Vagina (tissue), 2 donors: ENCODE measurements at regions not wholly inside any gene's neighbourhood (a gene's known extent, or its start where the extent isn't known, plus 50 kb on each side); places are given as distances from the start of the nearest gene placed in this dataset.

Experiments
- DNase-seq, 2 donors: peaks; one replicate each; pipeline ENCODE4 v3.0.0-alpha.2; 2017; ENCODE audit errors: extremely low spot score in 2 of 2
- H3K27ac ChIP-seq: fragments of 200-600 bp; sonication (generic); one replicate; pipeline ENCODE4 v1.5.1; 2019
- H3K27me3 ChIP-seq: fragments of 200-600 bp; sonication (generic); one replicate; pipeline ENCODE4 v1.5.1; 2019
- H3K36me3 ChIP-seq, 2 donors: fragments of 200-600 bp; sonication (generic); one replicate each; pipeline ENCODE4 v1.5.1; 2017 to 2019
- H3K4me1 ChIP-seq: fragments of 200-600 bp; sonication (generic); one replicate; pipeline ENCODE4 v1.5.1; 2019
- H3K4me3 ChIP-seq, 2 donors: fragments of 200-600 bp; sonication (generic); 1 replicate in 1 of 2; 2 replicates in 1 of 2; pipeline ENCODE4 v1.5.1; 2016 to 2019
- H3K9me3 ChIP-seq: fragments of 200-600 bp; sonication (generic); one replicate; pipeline ENCODE4 v1.5.1; 2019
- POLR2A ChIP-seq, 2 donors: fragments of 450-650 bp; IDR thresholded peaks; one replicate each; pipeline ENCODE4 v1.6.1; 2017; ENCODE audit warnings: antibody characterized with exemption in 2 of 2, mild to moderate bottlenecking in 2 of 2, moderate library complexity in 2 of 2
- POLR2AphosphoS5 ChIP-seq, 2 donors: sonication (generic); formaldehyde crosslinking; IDR thresholded peaks; one replicate each; pipeline ENCODE4 v1.9.0; 2017; ENCODE audit warnings: antibody characterized with exemption in 2 of 2, mild to moderate bottlenecking in 2 of 2, low read depth in 1 of 2; ENCODE audit not compliant: insufficient read depth in 1 of 2
- intact Hi-C: fragments of 100-400 bp; cut with DNase I; formaldehyde crosslinking; loops from one replicate; pipeline ENCODE4 v1.15.1; 2023
- TF ChIP-seq, protein P1 (sequence below), 3 experiments: fragments of 450-650 bp in 2 of 3; fragments of 200-600 bp in 1 of 3; sonication (generic) in 1 of 3; IDR thresholded peaks; one replicate each; pipeline ENCODE4 v1.5.1; 2017 to 2019; ENCODE audit warnings: antibody characterized with exemption in 3 of 3, mild to moderate bottlenecking in 2 of 3, moderate library complexity in 2 of 3

DNA sequence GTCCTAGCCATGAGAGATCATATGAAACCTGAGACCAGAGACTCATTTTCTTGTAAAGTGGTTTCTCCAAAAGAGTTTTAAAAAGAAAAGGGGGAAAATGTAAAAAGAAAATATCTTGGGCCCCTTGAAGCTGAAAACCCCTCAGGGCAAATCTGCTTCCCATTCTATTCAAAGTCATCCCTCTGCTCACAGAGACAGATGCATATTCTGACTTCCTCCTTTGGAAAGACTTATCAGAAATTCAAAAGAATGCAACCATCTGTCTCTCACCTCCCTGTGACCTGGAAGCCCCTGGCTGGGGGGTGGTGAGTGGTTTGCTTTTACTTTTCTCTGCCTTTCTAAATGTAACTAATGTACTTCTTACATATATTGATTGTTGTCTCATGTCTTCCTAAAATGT is 1154.8 kb downstream of the NSUN3 start:
- no peaks in the 10 kb centered on the region for H3K9me3 ChIP-seq
- no peaks in the 10 kb centered on the region for H3K27me3 ChIP-seq
- intact Hi-C loops: no loop called here
- no peaks in the 10 kb centered on the region for H3K4me1 ChIP-seq
- H3K36me3 ChIP-seq: no peaks in the 10 kb centered on the region
- H3K27ac ChIP-seq: no peak overlapping the region
- no peak overlapping the region for H3K4me3 ChIP-seq
- TF ChIP-seq POLR2A (IDR thresholded peaks at IDR 0.05) (no peak), POLR2AphosphoS5 (IDR thresholded peaks at IDR 0.05; ENCODE audit: insufficient read depth in 1 of 2, low read depth in 1 of 2) (no peak)
- TF ChIP-seq, protein P1, sequence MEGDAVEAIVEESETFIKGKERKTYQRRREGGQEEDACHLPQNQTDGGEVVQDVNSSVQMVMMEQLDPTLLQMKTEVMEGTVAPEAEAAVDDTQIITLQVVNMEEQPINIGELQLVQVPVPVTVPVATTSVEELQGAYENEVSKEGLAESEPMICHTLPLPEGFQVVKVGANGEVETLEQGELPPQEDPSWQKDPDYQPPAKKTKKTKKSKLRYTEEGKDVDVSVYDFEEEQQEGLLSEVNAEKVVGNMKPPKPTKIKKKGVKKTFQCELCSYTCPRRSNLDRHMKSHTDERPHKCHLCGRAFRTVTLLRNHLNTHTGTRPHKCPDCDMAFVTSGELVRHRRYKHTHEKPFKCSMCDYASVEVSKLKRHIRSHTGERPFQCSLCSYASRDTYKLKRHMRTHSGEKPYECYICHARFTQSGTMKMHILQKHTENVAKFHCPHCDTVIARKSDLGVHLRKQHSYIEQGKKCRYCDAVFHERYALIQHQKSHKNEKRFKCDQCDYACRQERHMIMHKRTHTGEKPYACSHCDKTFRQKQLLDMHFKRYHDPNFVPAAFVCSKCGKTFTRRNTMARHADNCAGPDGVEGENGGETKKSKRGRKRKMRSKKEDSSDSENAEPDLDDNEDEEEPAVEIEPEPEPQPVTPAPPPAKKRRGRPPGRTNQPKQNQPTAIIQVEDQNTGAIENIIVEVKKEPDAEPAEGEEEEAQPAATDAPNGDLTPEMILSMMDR (IDR thresholded peaks at IDR 0.05): no peak
- no peak for DNase-seq

DNA sequence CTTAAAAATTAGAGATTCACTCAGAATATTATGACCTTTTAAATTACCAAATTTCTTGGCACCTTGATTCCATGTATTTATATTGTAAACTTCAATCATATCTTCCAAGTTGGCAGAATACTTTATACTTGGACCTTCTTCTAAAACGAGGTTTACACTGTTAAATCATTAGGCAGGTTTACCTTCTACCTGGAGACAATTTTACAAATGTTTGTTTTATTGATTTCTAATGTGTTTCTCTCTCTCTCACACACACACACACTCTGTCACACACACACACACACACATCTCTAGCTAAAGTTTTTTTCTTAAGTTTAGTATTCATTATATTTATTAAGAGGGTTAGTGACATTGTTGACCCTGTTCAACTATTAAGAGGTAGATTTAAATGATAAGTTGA is 1155.6 kb downstream of the NSUN3 start:
- H3K36me3 ChIP-seq: no peaks in the 10 kb centered on the region
- intact Hi-C loops: no loop called here
- TF ChIP-seq, protein P1 (IDR thresholded peaks at IDR 0.05): no peak
- no peak for TF ChIP-seq POLR2AphosphoS5 (IDR thresholded peaks at IDR 0.05; ENCODE audit: insufficient read depth in 1 of 2, low read depth in 1 of 2)
- TF ChIP-seq POLR2A (IDR thresholded peaks at IDR 0.05): no peak

DNA sequence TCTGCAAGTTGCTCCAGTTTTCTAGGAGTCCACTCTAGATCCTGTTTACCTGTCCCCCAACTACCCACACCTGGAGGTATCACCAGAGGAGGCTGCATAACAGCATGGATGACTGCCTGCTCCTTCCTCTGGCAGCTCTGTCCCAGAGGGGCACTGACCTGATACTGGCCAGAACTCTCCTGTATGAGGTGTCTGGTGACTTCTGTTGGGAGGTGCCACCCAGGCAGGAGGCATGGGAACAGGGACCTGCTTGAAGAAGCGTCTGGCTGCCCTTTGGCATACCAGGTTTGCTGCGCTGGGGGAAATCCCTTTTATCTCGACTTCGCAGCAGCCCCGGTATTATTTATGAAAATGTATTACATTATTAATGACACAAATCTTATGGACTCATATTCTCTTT is 1163.6 kb downstream of the NSUN3 start:
- no peaks in the 10 kb centered on the region for H3K4me1 ChIP-seq
- no peaks in the 10 kb centered on the region for H3K36me3 ChIP-seq
- H3K27me3 ChIP-seq: no peaks in the 10 kb centered on the region
- DNase-seq: no peak
- no peaks in the 10 kb centered on the region for H3K9me3 ChIP-seq
- intact Hi-C loops: no loop called here
- no peak overlapping the region for H3K27ac ChIP-seq
- no peak overlapping the region for H3K4me3 ChIP-seq
- TF ChIP-seq POLR2A (IDR thresholded peaks at IDR 0.05) (no peak), POLR2AphosphoS5 (IDR thresholded peaks at IDR 0.05; ENCODE audit: insufficient read depth in 1 of 2, low read depth in 1 of 2) (no peak)
- TF ChIP-seq, protein P1 (IDR thresholded peaks at IDR 0.05): no peak

More for the DNA sequence above, 1155.6 kb downstream of the NSUN3 start:
- Histone ChIP-seq H3K4me1 (no peaks in the 10 kb centered on the region), H3K9me3 (no peaks in the 10 kb centered on the region), H3K27me3 (no peaks in the 10 kb centered on the region), H3K4me3 (no peak overlapping the region), H3K27ac (no peak overlapping the region)
- DNase-seq: no peak

DNA sequence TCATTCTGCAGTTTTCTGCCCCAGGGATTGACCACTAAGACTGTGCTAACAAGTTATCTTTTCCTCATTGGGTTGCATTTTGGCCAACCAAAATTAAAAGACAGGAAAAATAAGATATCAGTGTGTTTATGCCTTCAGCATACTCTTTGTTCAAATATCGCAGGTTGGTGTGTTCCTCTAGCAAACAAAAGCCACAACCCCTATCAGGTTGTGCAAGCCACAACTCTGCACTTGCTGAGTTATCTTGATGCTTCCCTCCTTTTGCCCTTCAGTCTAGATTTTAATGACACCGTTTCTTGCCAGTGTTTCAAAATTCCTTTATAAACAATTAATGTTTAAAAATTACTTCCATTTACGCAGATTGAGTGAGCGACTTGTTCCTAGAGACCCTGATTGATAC is 1164.2 kb downstream of the NSUN3 start:
- H3K4me3 ChIP-seq: no peak overlapping the region
- no peaks in the 10 kb centered on the region for H3K36me3 ChIP-seq
- no peaks in the 10 kb centered on the region for H3K4me1 ChIP-seq
- intact Hi-C loops: no loop called here
- no peaks in the 10 kb centered on the region for H3K27me3 ChIP-seq
- no peak overlapping the region for H3K27ac ChIP-seq
- no peak for TF ChIP-seq POLR2A (IDR thresholded peaks at IDR 0.05)
- TF ChIP-seq POLR2AphosphoS5 (IDR thresholded peaks at IDR 0.05; ENCODE audit: insufficient read depth in 1 of 2, low read depth in 1 of 2): no peak
- TF ChIP-seq, protein P1 (IDR thresholded peaks at IDR 0.05): no peak
- no peak for DNase-seq
- H3K9me3 ChIP-seq: no peaks in the 10 kb centered on the region

DNA sequence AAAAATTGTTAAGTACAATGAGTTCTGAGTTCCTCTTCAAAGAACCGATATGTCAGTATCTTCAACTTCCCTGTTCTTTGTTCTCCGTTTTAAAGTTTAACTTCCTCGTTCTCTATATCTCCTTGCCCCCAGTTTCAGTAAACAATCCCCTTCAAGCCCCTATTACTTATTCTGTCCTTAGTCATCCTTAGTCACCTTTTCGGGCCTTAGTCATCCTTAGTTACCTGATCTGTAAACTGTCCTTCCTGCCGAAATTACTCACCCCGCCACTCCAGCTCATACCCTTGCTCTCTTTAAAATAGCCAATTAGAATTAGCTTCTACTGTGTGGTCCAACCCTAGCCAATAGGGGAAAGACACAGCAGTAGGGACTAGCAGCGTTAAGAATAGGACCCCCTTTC is 1165.6 kb downstream of the NSUN3 start:
- intact Hi-C loops: no loop called here
- H3K4me1 ChIP-seq: no peaks in the 10 kb centered on the region
- H3K36me3 ChIP-seq: no peaks in the 10 kb centered on the region
- H3K27ac ChIP-seq: no peak overlapping the region
- TF ChIP-seq POLR2A (IDR thresholded peaks at IDR 0.05): no peak
- no peak for TF ChIP-seq POLR2AphosphoS5 (IDR thresholded peaks at IDR 0.05; ENCODE audit: insufficient read depth in 1 of 2, low read depth in 1 of 2)
- TF ChIP-seq, protein P1 (IDR thresholded peaks at IDR 0.05): no peak
- no peaks in the 10 kb centered on the region for H3K9me3 ChIP-seq
- H3K27me3 ChIP-seq: no peaks in the 10 kb centered on the region
- DNase-seq: no peak
- H3K4me3 ChIP-seq: no peak overlapping the region
